ENCODE measurements at regions not wholly inside any gene's neighbourhood (a gene's known extent, or its start where the extent isn't known, plus 50 kb on each side); places are given as distances from the start of the nearest gene placed in this dataset.

DNA sequence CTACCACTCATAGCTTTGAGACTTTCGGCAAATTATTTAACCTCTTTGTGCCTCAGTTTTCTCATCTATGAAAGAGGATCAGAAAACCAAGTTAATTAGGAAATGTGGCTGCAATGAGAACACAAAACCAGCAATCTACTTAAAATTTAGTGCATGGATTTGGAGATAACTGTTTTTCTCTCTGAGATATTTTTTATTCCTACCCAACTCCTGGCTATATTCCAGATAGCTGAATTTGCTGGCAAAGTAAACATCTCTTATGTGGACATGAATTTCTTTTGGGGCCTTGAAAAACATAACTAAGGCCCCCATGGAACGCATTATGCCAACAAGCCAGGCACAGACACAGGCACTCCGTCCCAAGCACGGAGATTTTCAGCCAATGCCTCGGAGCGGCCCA is 53.4 kb upstream of the FOXN3 start:
- TF ChIP-seq, protein P1, sequence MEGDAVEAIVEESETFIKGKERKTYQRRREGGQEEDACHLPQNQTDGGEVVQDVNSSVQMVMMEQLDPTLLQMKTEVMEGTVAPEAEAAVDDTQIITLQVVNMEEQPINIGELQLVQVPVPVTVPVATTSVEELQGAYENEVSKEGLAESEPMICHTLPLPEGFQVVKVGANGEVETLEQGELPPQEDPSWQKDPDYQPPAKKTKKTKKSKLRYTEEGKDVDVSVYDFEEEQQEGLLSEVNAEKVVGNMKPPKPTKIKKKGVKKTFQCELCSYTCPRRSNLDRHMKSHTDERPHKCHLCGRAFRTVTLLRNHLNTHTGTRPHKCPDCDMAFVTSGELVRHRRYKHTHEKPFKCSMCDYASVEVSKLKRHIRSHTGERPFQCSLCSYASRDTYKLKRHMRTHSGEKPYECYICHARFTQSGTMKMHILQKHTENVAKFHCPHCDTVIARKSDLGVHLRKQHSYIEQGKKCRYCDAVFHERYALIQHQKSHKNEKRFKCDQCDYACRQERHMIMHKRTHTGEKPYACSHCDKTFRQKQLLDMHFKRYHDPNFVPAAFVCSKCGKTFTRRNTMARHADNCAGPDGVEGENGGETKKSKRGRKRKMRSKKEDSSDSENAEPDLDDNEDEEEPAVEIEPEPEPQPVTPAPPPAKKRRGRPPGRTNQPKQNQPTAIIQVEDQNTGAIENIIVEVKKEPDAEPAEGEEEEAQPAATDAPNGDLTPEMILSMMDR (conservative IDR thresholded peaks at IDR 0.05): no peak
- no peak for TF ChIP-seq ZFX (IDR thresholded peaks at IDR 0.05)
